ENCODE measurements at regions not wholly inside any gene's neighbourhood (a gene's known extent, or its start where the extent isn't known, plus 50 kb on each side); places are given as distances from the start of the nearest gene placed in this dataset.

DNA sequence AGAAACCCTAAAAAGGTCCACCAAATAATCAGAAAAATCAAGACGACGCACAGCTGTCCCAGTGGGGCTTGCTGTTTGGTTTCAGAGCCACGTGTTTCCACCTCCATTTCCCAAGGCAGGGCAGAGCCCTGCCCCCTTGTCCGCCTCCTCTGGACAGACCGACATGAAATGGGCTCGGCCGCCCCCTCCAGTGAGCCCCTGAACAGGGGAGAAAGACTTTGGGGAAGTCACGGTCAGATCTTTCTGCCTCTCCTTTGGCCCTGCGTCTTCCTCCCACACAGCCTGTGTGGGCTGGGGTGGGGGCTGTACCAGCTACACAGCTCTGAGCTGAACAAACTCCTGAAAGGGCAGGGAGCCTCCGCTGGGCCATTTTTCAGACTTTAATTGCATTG lies 230.7 kb downstream of the ENGASE start:
- H3K4me3 ChIP-seq (ENCODE audit: low read length): no peak overlapping the region
- TF ChIP-seq, protein P1, sequence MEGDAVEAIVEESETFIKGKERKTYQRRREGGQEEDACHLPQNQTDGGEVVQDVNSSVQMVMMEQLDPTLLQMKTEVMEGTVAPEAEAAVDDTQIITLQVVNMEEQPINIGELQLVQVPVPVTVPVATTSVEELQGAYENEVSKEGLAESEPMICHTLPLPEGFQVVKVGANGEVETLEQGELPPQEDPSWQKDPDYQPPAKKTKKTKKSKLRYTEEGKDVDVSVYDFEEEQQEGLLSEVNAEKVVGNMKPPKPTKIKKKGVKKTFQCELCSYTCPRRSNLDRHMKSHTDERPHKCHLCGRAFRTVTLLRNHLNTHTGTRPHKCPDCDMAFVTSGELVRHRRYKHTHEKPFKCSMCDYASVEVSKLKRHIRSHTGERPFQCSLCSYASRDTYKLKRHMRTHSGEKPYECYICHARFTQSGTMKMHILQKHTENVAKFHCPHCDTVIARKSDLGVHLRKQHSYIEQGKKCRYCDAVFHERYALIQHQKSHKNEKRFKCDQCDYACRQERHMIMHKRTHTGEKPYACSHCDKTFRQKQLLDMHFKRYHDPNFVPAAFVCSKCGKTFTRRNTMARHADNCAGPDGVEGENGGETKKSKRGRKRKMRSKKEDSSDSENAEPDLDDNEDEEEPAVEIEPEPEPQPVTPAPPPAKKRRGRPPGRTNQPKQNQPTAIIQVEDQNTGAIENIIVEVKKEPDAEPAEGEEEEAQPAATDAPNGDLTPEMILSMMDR (conservative IDR thresholded peaks at IDR 0.05; ENCODE audit: low read depth, low read length): no peak
- no peak for DNase-seq (ENCODE audit: low read depth)

DNA sequence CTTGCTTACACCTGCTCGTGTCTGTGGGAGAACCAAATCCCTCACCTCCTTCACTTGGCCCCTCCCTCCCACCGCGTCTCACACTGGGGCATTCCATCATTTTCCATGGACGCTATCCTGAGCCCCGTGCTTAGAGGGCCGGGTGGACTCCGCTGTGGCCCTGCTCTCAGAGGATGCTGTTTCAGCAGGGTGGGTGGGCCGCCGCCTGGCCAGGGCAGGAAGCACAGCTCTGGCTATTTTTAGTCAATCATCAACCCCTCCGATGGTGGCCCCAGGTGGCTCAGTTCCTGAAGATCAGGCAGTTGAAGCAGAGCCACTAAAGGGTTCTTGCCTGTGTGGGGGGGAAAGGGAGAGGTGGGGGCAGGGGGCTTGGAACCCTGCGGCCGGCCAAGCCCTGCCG lies 230.3 kb downstream of the ENGASE start:
- no peak for DNase-seq (ENCODE audit: low read depth)
- TF ChIP-seq, protein P1 (conservative IDR thresholded peaks at IDR 0.05; ENCODE audit: low read depth, low read length): no peak
- H3K4me3 ChIP-seq (ENCODE audit: low read length): no peak overlapping the region

DNA sequence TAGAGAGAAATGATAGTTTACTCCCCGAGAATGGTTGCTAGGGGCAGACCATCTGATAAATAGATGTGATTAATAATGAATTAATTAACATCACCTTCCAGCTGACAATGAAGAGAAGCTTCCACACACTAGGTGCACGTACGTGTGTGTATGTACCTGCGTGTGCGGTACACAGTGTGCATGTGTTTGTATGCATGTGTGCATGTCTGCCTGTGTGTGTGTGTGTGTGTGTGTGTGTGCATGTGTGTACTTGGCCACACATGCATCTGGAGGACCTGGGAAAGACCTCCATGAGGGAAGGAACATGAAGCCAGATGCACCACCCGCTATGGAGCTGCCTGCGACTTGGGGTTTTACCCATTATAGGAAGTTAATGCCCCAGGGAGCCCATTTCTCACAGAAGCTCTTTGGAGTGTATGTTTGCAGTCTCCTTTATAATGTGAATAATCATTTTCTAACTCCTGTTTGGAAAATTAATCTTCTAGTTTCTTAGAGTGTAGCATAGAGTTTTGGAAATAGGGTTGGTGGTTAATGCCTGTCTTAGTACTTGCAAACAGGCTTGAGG lies 229.1 kb downstream of the ENGASE start:
- no peak for DNase-seq (ENCODE audit: low read depth)
- H3K4me3 ChIP-seq (ENCODE audit: low read length): no peak overlapping the region
- TF ChIP-seq, protein P1 (conservative IDR thresholded peaks at IDR 0.05; ENCODE audit: low read depth, low read length): no peak

- H3K4me3 ChIP-seq (ENCODE audit: low read length): no peak overlapping the region
- TF ChIP-seq, protein P1 (conservative IDR thresholded peaks at IDR 0.05; ENCODE audit: low read depth, low read length): no peak
- no peak for DNase-seq (ENCODE audit: low read depth)
Measured at GRCh38 chr17:79301469-79301868, 226.8 kb downstream of the ENGASE start.

DNA sequence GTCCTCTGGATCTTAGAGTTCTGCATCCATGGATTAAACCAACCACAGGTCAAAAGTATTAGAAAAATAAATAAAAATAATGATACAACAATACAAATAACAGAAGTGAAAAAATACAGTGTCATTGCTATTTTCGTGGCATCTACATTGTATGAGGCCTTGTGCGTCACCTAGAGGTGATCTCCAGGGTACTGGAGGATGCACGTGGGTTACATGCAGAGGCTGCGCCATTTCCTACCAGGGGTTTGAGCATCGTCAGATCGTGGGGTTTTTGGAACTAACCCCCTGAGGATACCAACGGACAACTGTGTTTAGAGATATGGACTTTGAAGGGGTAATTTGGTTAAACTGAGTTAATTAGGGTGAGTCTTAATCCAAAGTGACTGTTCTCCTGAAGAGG lies 224.7 kb downstream of the ENGASE start:
- TF ChIP-seq, protein P1 (conservative IDR thresholded peaks at IDR 0.05; ENCODE audit: low read depth, low read length): no peak
- no peak for DNase-seq (ENCODE audit: low read depth)
- no peak overlapping the region for H3K4me3 ChIP-seq (ENCODE audit: low read length)

- no peak overlapping the region for H3K4me3 ChIP-seq (ENCODE audit: low read length)
- DNase-seq (ENCODE audit: low read depth): no peak
- TF ChIP-seq, protein P1 (conservative IDR thresholded peaks at IDR 0.05; ENCODE audit: low read depth, low read length): no peak
Measured at GRCh38 chr17:79298799-79299198, 224.2 kb downstream of the ENGASE start.

- no peak for DNase-seq (ENCODE audit: low read depth)
- TF ChIP-seq, protein P1 (conservative IDR thresholded peaks at IDR 0.05; ENCODE audit: low read depth, low read length): no peak
- H3K4me3 ChIP-seq (ENCODE audit: low read length): no peak overlapping the region
Measured at GRCh38 chr17:79296243-79296642, 221.6 kb downstream of the ENGASE start.

All from retinal pigment epithelial cell (primary cell).